Effector CD4-positive, alpha-beta T cell (primary cell): ENCODE measurements at regions not wholly inside any gene's neighbourhood (a gene's known extent, or its start where the extent isn't known, plus 50 kb on each side); places are given as distances from the start of the nearest gene placed in this dataset.
"Not testable (repeated sequence)": the region's sequence is repeated elsewhere in the genome, so short reads cannot be mapped to it uniquely, and the experiment has no call there.

ENCODE experiments used
- DNase-seq: peaks from one replicate; pipeline ENCODE4 v3.0.0-alpha.2; 2020

DNA sequence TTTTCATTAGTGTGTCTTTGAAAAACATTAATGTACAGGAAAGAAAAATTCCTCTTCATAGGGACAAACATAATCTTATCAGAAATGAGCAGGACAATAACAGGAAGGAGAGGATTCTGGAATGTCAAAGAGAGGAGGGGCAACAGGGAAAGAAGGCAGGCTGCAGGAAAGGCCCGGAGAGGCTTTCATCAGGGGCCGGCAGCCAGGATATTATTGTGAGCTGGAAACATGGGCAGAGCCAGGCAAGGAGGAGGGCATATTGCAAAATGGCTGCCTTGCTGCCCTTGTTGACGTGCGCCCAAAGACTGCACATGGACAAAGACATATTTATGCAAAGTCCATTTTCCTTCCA is 433.7 kb downstream of the ETS1 start:
- DNase-seq, result no peak

DNA sequence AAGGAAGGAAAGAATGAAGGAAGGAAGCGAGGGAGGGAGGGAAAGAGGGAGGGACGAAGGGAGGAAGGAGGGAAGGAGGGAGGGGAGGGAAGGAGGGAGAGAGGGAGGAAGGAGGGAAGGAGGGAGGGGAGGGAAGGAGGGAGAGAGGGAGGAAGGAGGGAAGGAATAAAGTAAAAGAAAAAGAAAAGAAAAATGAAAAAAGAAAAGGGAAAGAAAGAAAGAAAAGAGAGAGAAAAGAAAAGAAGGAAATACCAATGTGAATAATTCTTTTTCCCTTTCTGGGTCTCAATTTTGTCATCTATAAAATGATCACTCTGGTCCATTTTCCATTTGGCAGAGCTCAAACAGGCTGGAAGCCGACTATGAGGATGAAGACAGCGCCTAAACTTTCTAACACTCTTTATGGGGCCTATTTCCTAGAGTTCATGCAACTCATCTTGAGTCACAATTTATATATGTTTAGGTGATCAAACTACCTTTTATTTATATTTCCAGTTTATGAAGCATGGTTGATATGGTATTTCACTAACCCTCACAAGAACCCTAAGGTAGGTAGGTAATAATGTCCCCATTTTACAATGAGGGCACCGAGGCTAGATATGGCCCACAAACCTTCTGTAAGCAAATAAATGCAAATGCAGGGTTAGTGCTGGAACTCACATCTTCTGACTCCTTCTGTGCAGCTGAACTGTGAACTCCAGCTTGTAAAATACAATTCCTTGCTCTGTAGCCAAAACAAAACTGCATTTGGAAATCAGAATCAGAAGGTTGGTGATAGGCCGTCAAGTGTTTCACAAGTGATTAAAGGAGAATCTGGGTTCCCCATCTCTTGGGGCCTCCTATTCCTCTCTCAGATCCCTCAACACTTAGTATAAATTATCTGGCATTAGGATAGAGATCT is 434.3 kb downstream of the ETS1 start:
- no peak for DNase-seq

DNA sequence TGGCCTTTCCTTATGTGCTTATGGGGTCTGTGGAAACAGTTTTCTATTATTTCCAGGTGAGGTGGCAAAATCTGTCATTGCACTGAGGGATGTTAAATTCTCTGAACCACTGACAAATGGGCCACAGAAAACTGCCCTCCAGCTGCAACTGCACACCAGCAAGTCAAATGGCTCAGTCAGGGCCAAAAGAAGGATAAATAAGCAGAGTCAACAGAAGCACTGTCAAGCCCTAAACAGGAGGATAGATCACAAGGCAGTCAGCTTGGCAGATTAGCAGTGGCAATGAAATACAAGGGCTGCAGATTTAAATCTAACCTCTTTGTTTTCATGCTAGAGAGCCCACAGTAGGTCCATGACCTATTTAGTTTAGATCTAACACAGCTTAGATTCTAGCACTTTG is 435.6 kb downstream of the ETS1 start:
- no peak for DNase-seq

DNA sequence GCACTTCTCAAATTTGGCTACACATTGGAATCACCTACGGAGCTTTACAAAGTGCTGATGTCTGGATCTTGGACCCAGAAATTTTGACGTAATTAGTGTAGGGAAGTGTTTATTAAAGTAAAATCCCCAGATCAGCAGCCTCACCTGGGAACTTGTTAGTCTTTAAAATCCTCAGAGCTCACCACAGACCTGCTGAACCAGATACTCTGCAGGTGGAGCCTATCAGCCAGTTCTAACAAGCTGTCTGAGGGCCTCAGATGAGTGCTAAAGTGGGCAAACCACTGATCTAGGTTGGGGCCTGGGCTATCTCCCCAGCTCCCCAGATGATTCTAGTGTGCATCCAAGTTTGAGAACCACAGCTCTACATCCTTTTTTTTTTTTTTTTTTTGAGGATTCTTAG is 436.0 kb downstream of the ETS1 start:
- no peak for DNase-seq

DNA sequence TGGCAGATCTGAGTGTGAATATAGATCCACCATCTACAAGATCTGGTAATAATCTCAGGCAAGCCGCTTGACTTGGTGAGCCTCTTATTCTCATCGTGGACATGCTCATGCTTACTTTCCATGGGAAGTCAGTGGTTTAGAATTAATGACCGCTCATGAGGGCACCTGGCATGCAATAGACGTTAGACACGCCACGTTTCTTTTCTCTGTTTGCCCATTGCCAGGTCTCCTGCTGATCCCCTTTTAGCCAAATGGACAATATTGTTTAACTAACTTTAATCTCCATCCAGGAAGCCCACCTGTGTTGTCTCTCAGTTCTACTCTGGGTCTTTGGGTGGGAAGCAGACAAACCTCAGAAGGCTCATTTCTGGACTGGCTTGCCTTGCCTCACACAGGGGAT is 439.1 kb downstream of the ETS1 start:
- no peak for DNase-seq

DNA sequence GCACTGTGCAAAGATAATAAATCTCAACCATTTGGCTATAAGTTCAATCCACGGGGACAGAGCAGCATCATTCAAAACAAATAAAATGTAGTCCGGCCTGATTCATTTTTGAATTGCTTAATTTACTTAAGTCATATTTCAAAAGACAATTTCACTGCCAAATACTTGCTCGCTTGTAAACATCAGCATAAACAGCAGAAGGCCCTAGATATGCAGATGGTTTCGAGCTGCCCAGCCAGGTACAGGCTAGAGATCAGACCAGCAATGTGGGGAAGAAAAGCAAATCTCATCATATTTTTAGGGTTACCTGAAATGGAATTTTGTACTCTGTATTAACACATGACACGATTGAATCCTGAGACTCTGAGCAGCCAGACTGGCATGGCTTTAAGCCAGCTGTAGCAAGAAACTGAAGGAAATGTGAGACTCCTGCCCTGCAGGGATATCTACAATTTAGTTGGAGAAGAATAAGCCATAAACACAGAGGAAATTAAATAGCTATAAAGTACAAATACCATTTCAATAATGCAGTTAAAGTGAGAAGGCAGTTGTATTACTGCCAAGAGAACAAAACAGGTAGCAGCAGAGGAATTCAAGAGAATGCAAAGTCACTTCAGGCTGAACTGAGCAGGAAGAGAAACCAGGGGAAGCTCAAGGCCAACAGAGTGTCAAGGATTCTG is 440.3 kb downstream of the ETS1 start:
- no peak for DNase-seq

GRCh38 chr11:128140293-128140692 is 447.1 kb downstream of the ETS1 start:
- DNase-seq, result not testable (repeated sequence)

GRCh38 chr11:128135451-128135850 is 451.9 kb downstream of the ETS1 start:
- no peak for DNase-seq

GRCh38 chr11:128133501-128133900 is 453.9 kb downstream of the ETS1 start:
- no peak for DNase-seq

DNA sequence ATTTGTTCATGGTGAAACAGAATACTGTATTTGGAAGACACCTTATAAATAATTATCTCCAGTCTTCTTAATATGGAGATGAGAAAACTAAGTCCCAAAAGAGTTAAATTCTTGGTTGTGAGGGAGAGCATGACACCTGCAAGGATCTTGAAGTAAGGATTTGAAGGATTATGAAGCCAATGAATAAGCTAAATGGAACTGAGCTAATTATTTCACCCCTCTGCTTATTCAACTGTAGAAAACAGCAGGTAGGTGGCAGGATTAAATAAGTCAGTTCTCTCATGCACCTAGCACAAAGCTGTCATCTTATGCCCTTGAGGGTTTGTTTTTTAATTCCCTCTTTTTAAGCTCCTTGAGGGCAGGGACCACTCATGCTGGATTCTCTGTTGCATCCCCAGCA is 457.3 kb downstream of the ETS1 start:
- no peak for DNase-seq

GRCh38 chr11:128125723-128126122 is 461.6 kb downstream of the ETS1 start:
- DNase-seq, result no peak

GRCh38 chr11:128116885-128117284 is 470.5 kb downstream of the ETS1 start:
- no peak for DNase-seq

DNA sequence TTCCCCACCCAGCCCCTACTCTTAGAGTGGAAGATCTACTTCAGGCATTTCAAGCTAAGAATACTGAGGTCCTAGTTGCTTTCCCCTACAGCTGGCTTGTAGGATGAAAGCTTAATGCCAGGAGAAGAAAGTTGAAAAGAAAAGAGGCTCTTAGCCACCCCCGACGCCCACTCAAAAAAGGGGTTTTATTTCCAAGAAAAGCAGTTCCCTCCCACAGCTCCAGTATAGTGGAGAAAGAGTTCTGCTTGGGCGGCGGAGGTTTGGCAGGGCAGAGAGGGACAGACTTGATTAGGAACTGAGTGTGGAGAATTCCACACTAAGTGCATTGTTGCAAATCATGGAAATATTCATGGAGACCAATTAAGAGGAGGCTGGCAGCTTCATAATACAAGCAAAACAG is 470.9 kb downstream of the ETS1 start:
- DNase-seq, result no peak

DNA sequence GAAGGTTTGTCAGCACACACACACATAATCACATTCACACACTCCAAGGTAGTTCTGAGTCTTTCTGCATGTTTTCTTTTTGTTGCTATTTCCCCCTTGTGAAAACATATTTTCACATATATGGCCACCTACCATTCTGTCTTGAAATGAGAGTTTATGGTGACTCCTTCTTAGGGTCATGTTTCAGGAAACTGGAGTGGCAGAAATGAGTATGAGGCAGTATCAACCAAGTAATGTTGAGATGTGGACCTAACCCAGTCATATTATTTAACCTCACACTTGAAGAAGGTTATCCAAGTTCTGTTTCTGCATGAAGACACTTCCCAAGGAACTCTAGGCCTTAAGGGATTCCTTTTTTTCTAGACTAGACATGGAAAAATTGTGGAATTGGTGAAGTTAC is 481.4 kb downstream of the ETS1 start:
- DNase-seq, result no peak

GRCh38 chr11:128105511-128105910 is 481.8 kb downstream of the ETS1 start:
- no peak for DNase-seq

- no peak for DNase-seq
These were observed 484.0 kb downstream of the ETS1 start for GRCh38 chr11:128103278-128103873.

DNA sequence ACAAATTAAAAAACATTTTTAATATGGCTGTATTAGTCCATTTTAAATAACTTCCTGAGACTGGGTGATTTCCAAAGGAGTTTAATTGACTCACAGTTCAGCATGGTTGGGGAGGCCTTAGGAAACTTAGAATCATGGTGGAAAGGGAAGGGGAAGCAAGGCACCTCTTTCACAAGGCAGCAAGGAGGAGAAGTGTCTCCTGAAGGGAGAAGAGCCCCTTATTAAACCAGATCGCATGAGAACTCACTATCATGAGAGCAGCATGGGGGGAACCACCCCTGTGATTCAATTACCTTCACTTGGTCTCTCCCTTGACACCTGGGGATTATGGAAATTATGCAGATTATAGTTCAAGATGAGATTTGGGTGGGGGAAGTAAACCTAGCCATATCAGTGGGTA is 488.6 kb downstream of the ETS1 start:
- no peak for DNase-seq

- no peak for DNase-seq
These were observed 491.8 kb downstream of the ETS1 start for GRCh38 chr11:128095466-128095981.

DNA sequence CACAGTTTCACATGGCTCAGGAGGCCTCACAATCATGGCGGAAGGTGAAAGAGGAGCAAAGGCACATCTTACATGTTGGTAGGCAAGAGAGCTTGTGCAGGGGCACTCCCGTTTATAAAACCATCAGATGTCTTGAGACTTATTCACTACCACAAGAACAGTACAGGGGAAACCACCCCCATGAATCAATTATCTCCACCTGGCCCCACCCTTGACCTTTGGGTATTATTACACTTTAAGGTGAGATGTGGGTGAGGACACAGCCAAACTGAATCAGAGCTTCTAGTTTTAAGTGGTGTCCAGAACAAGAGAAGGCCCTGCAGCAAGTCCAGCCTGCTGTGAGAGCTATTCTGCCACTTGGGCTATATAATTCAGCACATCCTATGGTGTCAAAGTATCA is 493.7 kb downstream of the ETS1 start:
- DNase-seq, result no peak

- DNase-seq, result no peak
These were observed 497.4 kb downstream of the ETS1 start for GRCh38 chr11:128089962-128090361.

DNA sequence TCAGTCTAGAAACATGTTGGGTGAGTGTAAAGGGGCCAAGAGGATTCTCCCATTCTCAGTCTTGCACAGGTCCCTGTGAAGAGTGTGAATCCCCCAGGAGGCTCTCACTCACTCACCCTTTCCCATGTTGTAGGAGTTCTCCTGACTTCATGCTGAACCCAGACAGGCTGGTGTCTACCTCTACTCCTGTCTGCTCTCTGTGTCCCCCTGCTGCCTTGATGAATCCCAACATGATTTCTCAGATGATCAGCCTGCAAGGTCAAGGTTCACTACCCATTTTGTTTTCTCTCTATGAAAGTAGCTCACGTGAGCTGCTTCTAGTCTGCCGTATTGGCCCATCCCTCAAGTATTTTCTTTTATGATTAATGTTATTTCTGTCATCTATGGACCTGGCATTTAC is 500.6 kb downstream of the ETS1 start:
- no peak for DNase-seq

- DNase-seq, result no peak
These were observed 502.1 kb downstream of the ETS1 start for GRCh38 chr11:128085276-128085675.

GRCh38 chr11:128082574-128082973 is 504.8 kb downstream of the ETS1 start:
- no peak for DNase-seq

DNA sequence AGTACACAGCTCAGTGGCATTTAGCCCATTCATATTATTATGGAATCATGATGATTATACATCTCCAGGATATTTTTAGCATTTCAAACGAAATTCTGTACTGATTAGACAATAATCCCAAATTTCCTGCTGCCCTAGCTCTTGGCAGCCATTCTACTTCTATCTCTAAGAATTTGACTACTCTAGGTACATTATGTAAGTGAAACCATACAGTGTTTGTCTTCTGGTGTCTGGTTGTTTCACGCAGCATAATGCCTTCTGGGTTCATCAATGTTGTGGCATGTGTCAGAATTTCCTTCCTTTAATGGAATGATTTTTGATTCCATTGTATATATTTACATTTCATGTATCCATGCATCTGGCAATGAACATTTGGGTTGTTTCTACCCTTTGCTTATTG is 517.7 kb downstream of the ETS1 start:
- no peak for DNase-seq
